T-cell (primary cell): ENCODE measurements at regions not wholly inside any gene's neighbourhood (a gene's known extent, or its start where the extent isn't known, plus 50 kb on each side); places are given as distances from the start of the nearest gene placed in this dataset.

Source experiments
- ATAC-seq, 4 experiments: fragments of 200-7000 bp in 3 of 4; fragments of 150-1000 bp in 1 of 4; cut with Tn5 transposase; replicated peaks in 1 of 4; 1 replicate in 3 of 4; 2 replicates in 1 of 4; pipeline ENCODE4 v1.10.0; 2021; ENCODE audit warnings: moderate library complexity in 3 of 4, mild to moderate bottlenecking in 2 of 4, moderate number of reproducible peaks in 1 of 4
- CTCF ChIA-PET, 2 donors: fragments of 300-600 bp; sonication (Branson Sonifier 250); formaldehyde crosslinking; loops; one replicate each; lab custom pipeline; 2022; ENCODE audit warnings: antibody characterized with exemption in 2 of 2; lab: Charles Lee
- POLR2A ChIA-PET, 2 donors: fragments of 300-600 bp; sonication (Branson Sonifier 250); formaldehyde crosslinking; loops; one replicate each; lab custom pipeline; 2022; ENCODE audit warnings: antibody characterized with exemption in 2 of 2; lab: Charles Lee
- DNase-seq, 35 experiments: peaks; one replicate each; pipeline versions ENCODE4 v3.0.0 to v3.0.0-alpha.2; 2013 to 2023
- H3K27ac ChIP-seq: one replicate; pipeline ENCODE4 v1.5.1; 2013; ENCODE audit warnings: low read length
- H3K27me3 ChIP-seq, 2 experiments: replicated peaks in 1 of 2; 1 replicate in 1 of 2; 2 replicates in 1 of 2; pipeline versions ENCODE4 v1.6.1 to v1.7.0; 2013; ENCODE audit warnings: low read length in 1 of 2, mixed read lengths in 1 of 2; ENCODE audit not compliant: control insufficient read depth in 2 of 2, insufficient read depth in 2 of 2; ENCODE audit errors: extremely low read depth in 1 of 2
- H3K36me3 ChIP-seq, 2 donors: 1 replicate in 1 of 2; 2 replicates in 1 of 2; pipeline versions ENCODE4 v1.6.1 to v1.7.0; 2013; ENCODE audit warnings: low read length in 1 of 2; ENCODE audit not compliant: control insufficient read depth in 2 of 2, insufficient read depth in 1 of 2; ENCODE audit errors: extremely low read depth in 1 of 2
- H3K4me1 ChIP-seq, 2 experiments: 1 replicate in 1 of 2; 2 replicates in 1 of 2; pipeline versions ENCODE4 v1.6.1 to v1.7.0; 2013; ENCODE audit warnings: low read length in 2 of 2, mixed read lengths in 1 of 2; ENCODE audit not compliant: insufficient read depth in 2 of 2, control insufficient read depth in 1 of 2; ENCODE audit errors: extremely low read depth in 1 of 2
- H3K4me3 ChIP-seq, 2 donors: 1 replicate in 1 of 2; 2 replicates in 1 of 2; pipeline versions ENCODE4 v1.5.1 to v1.7.0; 2013; ENCODE audit warnings: mild to moderate bottlenecking in 2 of 2, low read length in 1 of 2, moderate library complexity in 1 of 2; ENCODE audit not compliant: control insufficient read depth in 1 of 2; ENCODE audit errors: extremely low read depth in 1 of 2
- H3K9me3 ChIP-seq: 2 replicates; pipeline ENCODE4 v1.7.0; 2013
- H3K27ac Mint-ChIP-seq, 2 donors: one replicate each; pipeline ENCODE4 v1.8.0; 2020 to 2021; ENCODE audit warnings: mild to moderate bottlenecking in 2 of 2, mixed read lengths in 2 of 2
- H3K27me3 Mint-ChIP-seq, 2 donors: one replicate each; pipeline ENCODE4 v1.8.0; 2021 to 2022; ENCODE audit warnings: mixed read lengths in 2 of 2
- H3K36me3 Mint-ChIP-seq: one replicate; pipeline ENCODE4 v1.8.0; 2021; ENCODE audit warnings: mixed read lengths
- H3K4me1 Mint-ChIP-seq, 3 donors: one replicate each; pipeline ENCODE4 v1.8.0; 2020 to 2022; ENCODE audit warnings: mixed read lengths in 3 of 3, mild to moderate bottlenecking in 1 of 3
- H3K4me3 Mint-ChIP-seq, 3 donors: one replicate each; pipeline ENCODE4 v1.8.0; 2020 to 2022; ENCODE audit warnings: mild to moderate bottlenecking in 3 of 3, mixed read lengths in 3 of 3, moderate library complexity in 3 of 3
- H3K9me3 Mint-ChIP-seq, 3 donors: one replicate each; pipeline ENCODE4 v1.8.0; 2020 to 2022; ENCODE audit warnings: mixed read lengths in 3 of 3
- WGBS: methylation state at CpG from one replicate; pipeline ENCODE4 v1.1.5; 2013; ENCODE audit warnings: missing lambda C conversion rate; ENCODE audit not compliant: insufficient coverage; 5-methylcytosine and 5-hydroxymethylcytosine counted together

DNA sequence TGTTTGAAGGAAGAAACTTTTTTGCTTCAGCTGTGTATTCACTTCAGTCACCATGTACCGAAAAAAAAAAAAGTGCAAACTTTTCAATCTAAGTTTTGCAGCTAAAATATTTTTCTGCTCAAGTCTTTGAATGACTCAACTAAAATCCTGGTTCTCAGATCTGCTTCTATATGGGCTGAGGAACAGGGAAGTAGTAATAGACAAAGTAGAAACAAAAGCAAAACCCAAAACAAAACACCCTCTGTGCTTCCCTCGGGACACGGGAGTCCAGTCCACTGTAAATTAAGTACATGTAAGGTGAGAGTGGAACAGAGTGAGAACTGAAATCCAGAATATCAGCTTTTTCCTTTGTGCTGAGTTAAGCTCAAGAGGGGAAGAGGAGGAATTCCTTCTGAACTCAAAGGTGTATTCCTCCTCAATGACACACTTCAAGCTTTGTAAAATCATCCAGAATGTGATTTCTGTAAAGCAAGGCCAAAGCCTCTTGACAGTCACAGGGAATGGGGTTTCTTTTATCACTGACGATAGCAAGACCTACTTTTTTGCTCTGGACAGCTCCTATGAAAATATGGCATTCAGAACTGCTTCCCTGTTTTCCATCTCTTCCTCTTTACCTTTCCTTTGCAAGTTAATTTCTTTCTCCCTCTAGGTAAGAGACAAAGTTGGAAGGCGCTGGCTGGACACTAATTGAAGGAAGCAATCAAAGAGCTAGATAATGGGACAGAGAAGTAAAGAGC is 433.5 kb upstream of the MMADHC start:
- DNase-seq = no peak
- Histone ChIP-seq H3K9me3 (no peaks in the 10 kb centered on the region), H3K4me1 (no peaks in the 10 kb centered on the region), H3K27me3 (no peaks in the 10 kb centered on the region), H3K27ac (no peak overlapping the region), H3K4me3 (no peak overlapping the region), H3K36me3 (no peaks in the 10 kb centered on the region)
- no peak overlapping the region for H3K4me3 Mint-ChIP-seq
- ATAC-seq = no peak
- CTCF ChIA-PET = no interaction called here
- no peaks in the 10 kb centered on the region for H3K4me1 Mint-ChIP-seq
- H3K27ac Mint-ChIP-seq = no peak overlapping the region
- H3K36me3 Mint-ChIP-seq = no peaks in the 10 kb centered on the region
- no CpG with 5 or more reads among the region's 5 CpGs for WGBS
- H3K27me3 Mint-ChIP-seq = no peaks in the 10 kb centered on the region
- POLR2A ChIA-PET = no interaction called here
- no peaks in the 10 kb centered on the region for H3K9me3 Mint-ChIP-seq

GRCh38 chr2:150020221-150020620 is 432.6 kb upstream of the MMADHC start:
- Mint-ChIP-seq H3K27me3 (no peaks in the 10 kb centered on the region), H3K9me3 (no peaks in the 10 kb centered on the region), H3K4me3 (no peak overlapping the region), H3K36me3 (no peaks in the 10 kb centered on the region), H3K27ac (no peak overlapping the region), H3K4me1 (no peaks in the 10 kb centered on the region)
- WGBS = no CpG with 5 or more reads among the region's 1 CpG
- Histone ChIP-seq H3K9me3 (no peaks in the 10 kb centered on the region), H3K27ac (no peak overlapping the region), H3K27me3 (no peaks in the 10 kb centered on the region), H3K4me1 (no peaks in the 10 kb centered on the region), H3K36me3 (no peaks in the 10 kb centered on the region), H3K4me3 (no peak overlapping the region)
- ChIA-PET CTCF (no interaction called here), POLR2A (no interaction called here)
- ATAC-seq = no peak
- DNase-seq = no peak

GRCh38 chr2:150019063-150019462 is 431.5 kb upstream of the MMADHC start:
- no peak for ATAC-seq
- H3K27ac ChIP-seq = no peak overlapping the region
- no peak overlapping the region for H3K4me3 ChIP-seq
- no peaks in the 10 kb centered on the region for H3K36me3 Mint-ChIP-seq
- CTCF ChIA-PET = no interaction called here
- H3K4me1 Mint-ChIP-seq = no peaks in the 10 kb centered on the region
- no peak for DNase-seq
- H3K27ac Mint-ChIP-seq = no peak overlapping the region
- H3K27me3 Mint-ChIP-seq = no peaks in the 10 kb centered on the region
- H3K9me3 ChIP-seq = no peaks in the 10 kb centered on the region
- POLR2A ChIA-PET = no interaction called here
- H3K4me1 ChIP-seq = no peaks in the 10 kb centered on the region
- H3K27me3 ChIP-seq = no peaks in the 10 kb centered on the region
- H3K9me3 Mint-ChIP-seq = no peaks in the 10 kb centered on the region
- H3K36me3 ChIP-seq = no peaks in the 10 kb centered on the region
- no peak overlapping the region for H3K4me3 Mint-ChIP-seq
- WGBS = no CpG with 5 or more reads among the region's 3 CpGs

- Histone ChIP-seq H3K27me3 (no peaks in the 10 kb centered on the region), H3K4me1 (no peaks in the 10 kb centered on the region), H3K36me3 (no peaks in the 10 kb centered on the region), H3K9me3 (no peaks in the 10 kb centered on the region), H3K27ac (no peak overlapping the region), H3K4me3 (no peak overlapping the region)
- WGBS = no CpG with 5 or more reads among the region's 1 CpG
- CTCF ChIA-PET = no interaction called here
- Mint-ChIP-seq H3K4me1 (no peaks in the 10 kb centered on the region), H3K27ac (no peak overlapping the region), H3K27me3 (no peaks in the 10 kb centered on the region), H3K36me3 (no peaks in the 10 kb centered on the region), H3K9me3 (peaks cover 0 to 5% (median 4%) of the 10 kb centered on the region in 3 donors), H3K4me3 (no peak overlapping the region)
- POLR2A ChIA-PET = interaction anchor here in 1 of 2 donors (0.6 kb wide), 1 partner anchor 325 kb away, joined by 7 read pairs; no protein-coding TSS in a partner anchor
- no peak for ATAC-seq
- no peak for DNase-seq
Measured at GRCh38 chr2:150012986-150013385, 425.4 kb upstream of the MMADHC start.

GRCh38 chr2:150011161-150011730 is 423.7 kb upstream of the MMADHC start:
- WGBS = no CpG with 5 or more reads among the region's 3 CpGs
- POLR2A ChIA-PET = no interaction called here

GRCh38 chr2:150008901-150009300 is 421.3 kb upstream of the MMADHC start:
- H3K4me1 Mint-ChIP-seq = no peaks in the 10 kb centered on the region
- Histone ChIP-seq H3K27me3 (no peaks in the 10 kb centered on the region), H3K9me3 (no peaks in the 10 kb centered on the region), H3K4me1 (no peaks in the 10 kb centered on the region), H3K36me3 (no peaks in the 10 kb centered on the region), H3K27ac (no peak overlapping the region), H3K4me3 (no peak overlapping the region)
- DNase-seq = no peak
- no peaks in the 10 kb centered on the region for H3K36me3 Mint-ChIP-seq
- no CpG with 5 or more reads among the region's 1 CpG for WGBS
- H3K27ac Mint-ChIP-seq = no peak overlapping the region
- no peak overlapping the region for H3K4me3 Mint-ChIP-seq
- no peak for ATAC-seq
- ChIA-PET POLR2A (no interaction called here), CTCF (no interaction called here)
- H3K27me3 Mint-ChIP-seq = no peaks in the 10 kb centered on the region
- H3K9me3 Mint-ChIP-seq = peaks cover 0 to 5% (median 4%) of the 10 kb centered on the region in 3 donors

More at GRCh38 chr2:150011161-150011730, 423.7 kb upstream of the MMADHC start:
- Histone ChIP-seq H3K9me3 (no peaks in the 10 kb centered on the region), H3K36me3 (no peaks in the 10 kb centered on the region), H3K27me3 (no peaks in the 10 kb centered on the region), H3K4me1 (no peaks in the 10 kb centered on the region), H3K4me3 (no peak overlapping the region), H3K27ac (no peak overlapping the region)
- H3K27ac Mint-ChIP-seq = no peak overlapping the region
- peaks cover 0 to 5% (median 4%) of the 10 kb centered on the region in 3 donors for H3K9me3 Mint-ChIP-seq
- ATAC-seq (no peak), DNase-seq (no peak)
- H3K4me1 Mint-ChIP-seq = no peaks in the 10 kb centered on the region
- no peaks in the 10 kb centered on the region for H3K36me3 Mint-ChIP-seq
- CTCF ChIA-PET = no interaction called here
- H3K4me3 Mint-ChIP-seq = no peak overlapping the region
- H3K27me3 Mint-ChIP-seq = no peaks in the 10 kb centered on the region
